K562 (cell line): ENCODE measurements at regions not wholly inside any gene's neighbourhood (a gene's known extent, or its start where the extent isn't known, plus 50 kb on each side); places are given as distances from the start of the nearest gene placed in this dataset.

Experiments used
- ATAC-seq: fragments of 200-7000 bp; cut with Tn5 transposase; 3 replicates; pipeline ENCODE4 v1.9.1; 2020; ENCODE audit warnings: moderate library complexity
- BruUV-seq: library from RNA; stranded (reverse); fragments of 400-500 nt; replicated peaks from 2 replicates; lab custom pipeline; 2021; lab: Mats Ljungman, UMichigan
- CTCF ChIA-PET: fragments of 300-600 bp; formaldehyde crosslinking; extraction: SDS; loops from one replicate; lab custom pipeline; 2021; ENCODE audit warnings: low intra/inter-chr PET ratio; lab: Yijun Ruan, JAX
- POLR2A ChIA-PET: fragments of 300-600, 350-650 bp; sonication (Branson Sonifier 250); formaldehyde crosslinking; extraction: SDS; loops from one replicate; lab custom pipeline; 2021; ENCODE audit warnings: antibody characterized with exemption, inconsistent platforms; lab: Yijun Ruan, JAX
- DNase-seq, 4 experiments: peaks; one replicate each; pipeline versions ENCODE4 v3.0.0 to v3.0.0-alpha.2; 2011 to 2018; ENCODE audit warnings: low spot score in 3 of 4, mixed read lengths in 3 of 4; ENCODE audit errors: extremely low read depth in 1 of 4
- FAIRE-seq: peaks from 2 replicates; lab custom pipeline; 2011; peaks lifted over from hg19 to GRCh38; lab: Jason Lieb, UNC
- H2AFZ ChIP-seq: 2 replicates; pipeline ENCODE4 v1.6.0; 2011; ENCODE audit warnings: low read depth, low read length, control low read depth, inconsistent platforms
- H3K27ac ChIP-seq: fragments of 200-600 bp; 3 replicates; pipeline ENCODE4 v1.8.0; 2011; ENCODE audit warnings: low read depth, mild to moderate bottlenecking, control low read depth, inconsistent platforms, low read length, moderate library complexity, mixed read lengths; ENCODE audit errors: extremely low read depth
- H3K27me3 ChIP-seq, 2 experiments: fragments of 300-600 bp in 1 of 2; 2 replicates in 1 of 2; 3 replicates in 1 of 2; pipeline versions ENCODE4 v1.6.0 to v1.8.0; 2011; ENCODE audit warnings: inconsistent platforms in 2 of 2, low read length in 2 of 2, mild to moderate bottlenecking in 1 of 2, mixed read lengths in 1 of 2, moderate library complexity in 1 of 2; ENCODE audit not compliant: control insufficient read depth in 2 of 2, insufficient read depth in 2 of 2
- H3K36me3 ChIP-seq: fragments of 300-600 bp; 3 replicates; pipeline ENCODE4 v1.8.0; 2011; ENCODE audit warnings: mild to moderate bottlenecking, low read length, inconsistent platforms; ENCODE audit not compliant: control insufficient read depth, insufficient read depth
- H3K4me1 ChIP-seq, 2 experiments: fragments of 200-600 bp in 1 of 2; replicated peaks in 1 of 2; 2 replicates in 1 of 2; 3 replicates in 1 of 2; pipeline versions ENCODE4 v1.5.1 to v1.8.0; 2011; ENCODE audit warnings: inconsistent platforms in 2 of 2, low read length in 2 of 2, mild to moderate bottlenecking in 1 of 2, mixed read lengths in 1 of 2, moderate library complexity in 1 of 2; ENCODE audit not compliant: control insufficient read depth in 2 of 2, insufficient read depth in 2 of 2
- H3K4me2 ChIP-seq: 2 replicates; pipeline ENCODE4 v1.6.1; 2011; ENCODE audit warnings: low read length, control low read depth, inconsistent platforms, mixed read lengths; ENCODE audit not compliant: insufficient read depth
- H3K4me3 ChIP-seq: fragments of 200-600 bp; sonication (generic), shearing (Covaris generic); 2 replicates; pipeline ENCODE4 v1.5.1; 2016; ENCODE audit warnings: control low read depth, inconsistent platforms
- H3K79me2 ChIP-seq: fragments of 200-600 bp; 3 replicates; pipeline ENCODE4 v1.8.0; 2011; ENCODE audit warnings: low read length, inconsistent platforms; ENCODE audit not compliant: control insufficient read depth, insufficient read depth
- H3K9ac ChIP-seq, 2 experiments: 2 replicates each; pipeline versions ENCODE4 v1.6.0 to v1.6.1; 2011; ENCODE audit warnings: low read depth in 2 of 2, low read length in 2 of 2, control low read depth in 1 of 2, inconsistent platforms in 1 of 2, mild to moderate bottlenecking in 1 of 2, mixed read lengths in 1 of 2; ENCODE audit not compliant: insufficient read depth in 1 of 2
- H3K9me1 ChIP-seq: one replicate; pipeline ENCODE4 v1.6.0; 2011; ENCODE audit warnings: inconsistent platforms, mild to moderate bottlenecking, low read length, moderate library complexity; ENCODE audit not compliant: control insufficient read depth, insufficient read depth
- H3K9me3 ChIP-seq: replicated peaks from 2 replicates; pipeline ENCODE4 v1.5.1; 2011; ENCODE audit warnings: low read depth, low read length, inconsistent platforms; ENCODE audit not compliant: control insufficient read depth, insufficient read depth
- H4K20me1 ChIP-seq: replicated peaks from 2 replicates; pipeline ENCODE4 v1.6.1; 2011; ENCODE audit warnings: low read length, inconsistent platforms, mixed read lengths; ENCODE audit not compliant: control insufficient read depth, insufficient read depth
- C11orf30 ChIP-seq: fragments of 450-650 bp; IDR thresholded peaks from 2 replicates; pipeline ENCODE4 v1.6.1; 2016; ENCODE audit warnings: low read depth, mild to moderate bottlenecking
- EHMT2 ChIP-seq: fragments of 450-650 bp; IDR thresholded peaks from 2 replicates; pipeline ENCODE4 v1.6.1; 2018; ENCODE audit warnings: antibody characterized with exemption
- HMG20B ChIP-seq: fragments of 250-450 bp; sonication (Bioruptor Pico); IDR thresholded peaks from 2 replicates; pipeline ENCODE4 v1.5.0; 2021; ENCODE audit warnings: mild to moderate bottlenecking
- HNRNPL ChIP-seq: fragments of 200-400 bp; formaldehyde crosslinking; IDR thresholded peaks from 2 replicates; pipeline ENCODE4 v1.6.1; 2017; ENCODE audit warnings: low read depth, mild to moderate bottlenecking, low read length
- MCM5 ChIP-seq: fragments of 450-650 bp; IDR thresholded peaks from 2 replicates; pipeline ENCODE4 v1.6.1; 2016; ENCODE audit warnings: low read depth
- NCOA6 ChIP-seq: fragments of 450-650 bp; IDR thresholded peaks from 2 replicates; pipeline ENCODE4 v1.6.1; 2017; ENCODE audit warnings: mild to moderate bottlenecking
- NR2F6 ChIP-seq: fragments of 450-650 bp; formaldehyde crosslinking; IDR thresholded peaks from 2 replicates; pipeline ENCODE4 v1.4.0; 2020; ENCODE audit warnings: mild to moderate bottlenecking
- RBFOX2 ChIP-seq: fragments of 200-400 bp; formaldehyde crosslinking; IDR thresholded peaks from 2 replicates; pipeline ENCODE4 v1.6.1; 2017; ENCODE audit warnings: low read depth, mild to moderate bottlenecking, low read length, moderate library complexity
- RBM25 ChIP-seq: fragments of 200-400 bp; formaldehyde crosslinking; IDR thresholded peaks from 2 replicates; pipeline ENCODE4 v1.6.1; 2018; ENCODE audit warnings: low read length, low read depth, moderate library complexity; ENCODE audit not compliant: severe bottlenecking
- RERE ChIP-seq: sonication (generic); formaldehyde crosslinking; IDR thresholded peaks from 2 replicates; pipeline ENCODE4 v1.8.0; 2023; ENCODE audit warnings: missing genetic modification reagents, mild to moderate bottlenecking, borderline replicate concordance
- SMARCA4 ChIP-seq: fragments of 450-650 bp; IDR thresholded peaks from 2 replicates; pipeline ENCODE4 v1.6.1; 2016
- STAG1 ChIP-seq: sonication (generic); formaldehyde crosslinking; IDR thresholded peaks from 2 replicates; pipeline ENCODE4 v1.5.0; 2020; ENCODE audit warnings: missing genetic modification reagents, borderline replicate concordance
- TCF7 ChIP-seq: sonication (generic); IDR thresholded peaks from 2 replicates; pipeline ENCODE4 v1.6.1; 2016; ENCODE audit warnings: antibody characterized with exemption, borderline replicate concordance
- ZNF175 ChIP-seq: fragments of 200-800 bp; sonication (Bioruptor generic); IDR thresholded peaks from 2 replicates; pipeline ENCODE4 v1.6.1; 2016; ENCODE audit warnings: low read depth, mild to moderate bottlenecking, missing genetic modification characterization, missing compliant biosample characterization
- ZNF586 ChIP-seq: fragments of 450-650 bp; formaldehyde crosslinking; conservative IDR thresholded peaks from 2 replicates; pipeline ENCODE4 v1.4.0; 2020; ENCODE audit warnings: mild to moderate bottlenecking, moderate library complexity
- WGBS: fragments of 100-300 bp; shearing (Covaris generic); methylation state at CpG from one replicate; pipeline ENCODE4 v1.1.6; 2016; ENCODE audit warnings: low coverage, mixed read lengths; ENCODE audit not compliant: insufficient coverage; ENCODE audit errors: missing lambda C conversion rate; 5-methylcytosine and 5-hydroxymethylcytosine counted together
- in situ Hi-C: fragments of 300-500 bp; cut with MboI; formaldehyde crosslinking; loops from 4 replicates; pipeline ENCODE4 v1.15.0; 2018; ENCODE audit warnings: inconsistent platforms, mixed read lengths
- intact Hi-C: fragments of 100-400 bp; cut with micrococcal nuclease; formaldehyde crosslinking; loops from 2 replicates; pipeline ENCODE4 v1.14.2; 2022

- Histone ChIP-seq H2AFZ (no peak overlapping the region), H3K27me3 (no peaks in the 10 kb centered on the region), H3K4me1 (no peaks in the 10 kb centered on the region), H3K79me2 (no peaks in the 10 kb centered on the region), H3K4me2 (no peak overlapping the region), H3K36me3 (no peaks in the 10 kb centered on the region), H3K4me3 (no peak overlapping the region), H3K9me3 (no peaks in the 10 kb centered on the region), H4K20me1 (no peaks in the 10 kb centered on the region), H3K27ac (no peak overlapping the region), H3K9ac (no peak overlapping the region), H3K9me1 (no peaks in the 10 kb centered on the region)
- no TSS peak for BruUV-seq
- TF ChIP-seq HMG20B (no peak), HNRNPL (no peak), RBFOX2 (no peak), TCF7 (no peak), ZNF586 (CRISPR knock-in tag) (no peak)
- 0% methylated on average over 2 of the region's 2 CpGs for WGBS
- ChIA-PET CTCF (no interaction called here), POLR2A (no interaction called here)
- intact Hi-C loops, result no loop called here
- FAIRE-seq (no peak), ATAC-seq (no peak), DNase-seq (no peak)
- in situ Hi-C loops, result no loop called here
These were observed 255.0 kb upstream of the SLITRK1 start for GRCh38 chr13:84137292-84137691.

DNA sequence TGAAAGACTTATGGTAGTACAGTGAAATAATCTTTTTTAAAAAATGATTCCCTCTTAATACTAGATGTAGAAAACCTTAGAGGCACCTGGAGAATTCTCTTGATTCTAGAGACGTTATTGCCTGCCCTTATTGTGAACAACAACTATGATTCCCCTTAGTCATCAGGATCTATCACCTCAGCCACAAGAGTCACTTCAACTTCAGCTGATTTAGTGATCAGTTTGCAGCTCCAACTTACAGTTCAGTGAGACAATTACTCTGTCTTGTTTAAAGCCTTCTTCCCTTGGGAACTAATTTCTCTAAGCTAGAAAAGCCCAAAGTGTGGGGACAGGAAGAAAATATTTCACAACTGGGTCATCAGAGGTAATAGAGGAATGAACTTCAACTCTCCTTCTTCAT lies 254.3 kb upstream of the SLITRK1 start:
- ATAC-seq (no peak), DNase-seq (no peak), FAIRE-seq (no peak)
- no CpG with 5 or more reads among the region's 1 CpG for WGBS
- no peaks in the 10 kb centered on the region for H3K36me3 ChIP-seq
- ChIA-PET POLR2A (no interaction called here), CTCF (no interaction called here)
- no peak overlapping the region for H3K9ac ChIP-seq
- H3K9me1 ChIP-seq, result no peaks in the 10 kb centered on the region
- no peaks in the 10 kb centered on the region for H3K79me2 ChIP-seq
- intact Hi-C loops (no loop called here), in situ Hi-C loops (no loop called here)
- no TSS peak for BruUV-seq
- H3K27ac ChIP-seq, result no peak overlapping the region
- no peaks in the 10 kb centered on the region for H4K20me1 ChIP-seq
- no peak overlapping the region for H3K4me2 ChIP-seq
- no peak overlapping the region for H3K4me3 ChIP-seq
- no peaks in the 10 kb centered on the region for H3K4me1 ChIP-seq
- H3K9me3 ChIP-seq, result no peaks in the 10 kb centered on the region
- no peaks in the 10 kb centered on the region for H3K27me3 ChIP-seq
- no peak overlapping the region for H2AFZ ChIP-seq
- no peak for TF ChIP-seq C11orf30
- no peak for TF ChIP-seq ZNF175
- no peak for TF ChIP-seq SMARCA4
- no peak for TF ChIP-seq NCOA6
- TF ChIP-seq RBM25, result no peak
- TF ChIP-seq RERE, result no peak
- TF ChIP-seq NR2F6 (CRISPR knock-in tag), result no peak
- TF ChIP-seq EHMT2, result no peak
- TF ChIP-seq STAG1 (CRISPR knock-in tag), result no peak
- no peak for TF ChIP-seq MCM5
